ENCODE measurements at regions not wholly inside any gene's neighbourhood (a gene's known extent, or its start where the extent isn't known, plus 50 kb on each side); places are given as distances from the start of the nearest gene placed in this dataset.
A peak's percentile ranks its signal among the peaks of the same experiment; 100 is the strongest.

GRCh38 chr5:106876665-106877194 is 794.0 kb downstream of the EFNA5 start:
- in situ Hi-C loops (cut with MboI; ENCODE audit: low pct_unique_long_range_greater_than_20kb, low sequenced_read_pairs), result no loop called here
- peak; percentile 35 for DNase-seq

GRCh38 chr5:106876298-106876622 is 794.5 kb downstream of the EFNA5 start:
- DNase-seq, result no peak
- in situ Hi-C loops (cut with MboI; ENCODE audit: low pct_unique_long_range_greater_than_20kb, low sequenced_read_pairs), result no loop called here

- in situ Hi-C loops (cut with MboI; ENCODE audit: low pct_unique_long_range_greater_than_20kb, low sequenced_read_pairs), result no loop called here
- DNase-seq, result peak; percentile 73
Measured at GRCh38 chr5:106875591-106876297, 795.0 kb downstream of the EFNA5 start.

- in situ Hi-C loops (cut with MboI; ENCODE audit: low pct_unique_long_range_greater_than_20kb, low sequenced_read_pairs), result no loop called here
- no peak for DNase-seq
Measured at GRCh38 chr5:106874974-106875373, 795.8 kb downstream of the EFNA5 start.

GRCh38 chr5:106874531-106874930 is 796.2 kb downstream of the EFNA5 start:
- in situ Hi-C loops (cut with MboI; ENCODE audit: low pct_unique_long_range_greater_than_20kb, low sequenced_read_pairs), result no loop called here
- DNase-seq, result no peak

GRCh38 chr5:106873568-106873967 is 797.2 kb downstream of the EFNA5 start:
- DNase-seq, result no peak
- in situ Hi-C loops (cut with MboI; ENCODE audit: low pct_unique_long_range_greater_than_20kb, low sequenced_read_pairs), result no loop called here

GRCh38 chr5:106865279-106865678 is 805.5 kb downstream of the EFNA5 start:
- in situ Hi-C loops (cut with MboI; ENCODE audit: low pct_unique_long_range_greater_than_20kb, low sequenced_read_pairs), result no loop called here
- no peak for DNase-seq

- in situ Hi-C loops (cut with MboI; ENCODE audit: low pct_unique_long_range_greater_than_20kb, low sequenced_read_pairs), result no loop called here
- DNase-seq, result no peak
Measured at GRCh38 chr5:106862450-106863193, 808.1 kb downstream of the EFNA5 start.

- in situ Hi-C loops (cut with MboI; ENCODE audit: low pct_unique_long_range_greater_than_20kb, low sequenced_read_pairs), result no loop called here
- no peak for DNase-seq
Measured at GRCh38 chr5:106860398-106861044, 810.2 kb downstream of the EFNA5 start.

- in situ Hi-C loops (cut with MboI; ENCODE audit: low pct_unique_long_range_greater_than_20kb, low sequenced_read_pairs), result no loop called here
Measured at GRCh38 chr5:106858616-106859015, 812.1 kb downstream of the EFNA5 start.

GRCh38 chr5:106854922-106855321 is 815.8 kb downstream of the EFNA5 start:
- no peak for DNase-seq
- in situ Hi-C loops (cut with MboI; ENCODE audit: low pct_unique_long_range_greater_than_20kb, low sequenced_read_pairs), result no loop called here

More at GRCh38 chr5:106858616-106859015, 812.1 kb downstream of the EFNA5 start:
- DNase-seq, result no peak

GRCh38 chr5:106854105-106854687 is 816.5 kb downstream of the EFNA5 start:
- in situ Hi-C loops (cut with MboI; ENCODE audit: low pct_unique_long_range_greater_than_20kb, low sequenced_read_pairs), result no loop called here
- no peak for DNase-seq

GRCh38 chr5:106853266-106853665 is 817.5 kb downstream of the EFNA5 start:
- in situ Hi-C loops (cut with MboI; ENCODE audit: low pct_unique_long_range_greater_than_20kb, low sequenced_read_pairs), result no loop called here
- DNase-seq, result no peak

- no peak for DNase-seq
- in situ Hi-C loops (cut with MboI; ENCODE audit: low pct_unique_long_range_greater_than_20kb, low sequenced_read_pairs), result no loop called here
Measured at GRCh38 chr5:106849266-106849665, 821.5 kb downstream of the EFNA5 start.

GRCh38 chr5:106843812-106844416 is 826.8 kb downstream of the EFNA5 start:
- in situ Hi-C loops (cut with MboI; ENCODE audit: low pct_unique_long_range_greater_than_20kb, low sequenced_read_pairs), result no loop called here
- no peak for DNase-seq

GRCh38 chr5:106833517-106833916 is 837.2 kb downstream of the EFNA5 start:
- no peak for DNase-seq
- in situ Hi-C loops (cut with MboI; ENCODE audit: low pct_unique_long_range_greater_than_20kb, low sequenced_read_pairs), result no loop called here

- DNase-seq, result no peak
- in situ Hi-C loops (cut with MboI; ENCODE audit: low pct_unique_long_range_greater_than_20kb, low sequenced_read_pairs), result no loop called here
Measured at GRCh38 chr5:106827061-106827460, 843.7 kb downstream of the EFNA5 start.

- in situ Hi-C loops (cut with MboI; ENCODE audit: low pct_unique_long_range_greater_than_20kb, low sequenced_read_pairs), result no loop called here
- DNase-seq, result no peak
Measured at GRCh38 chr5:106825374-106825773, 845.4 kb downstream of the EFNA5 start.

GRCh38 chr5:106822851-106823250 is 847.9 kb downstream of the EFNA5 start:
- DNase-seq, result no peak
- in situ Hi-C loops (cut with MboI; ENCODE audit: low pct_unique_long_range_greater_than_20kb, low sequenced_read_pairs), result no loop called here
